CD4-positive, alpha-beta T cell treated with Interleukin-15 for 1 hour (primary cell): ENCODE measurements at regions not wholly inside any gene's neighbourhood (a gene's known extent, or its start where the extent isn't known, plus 50 kb on each side); places are given as distances from the start of the nearest gene placed in this dataset.
"Not testable (repeated sequence)": the region's sequence is repeated elsewhere in the genome, so short reads cannot be mapped to it uniquely, and the experiment has no call there.

Experiments
- DNase-seq: peaks from one replicate; pipeline ENCODE4 v3.0.0-alpha.2; 2020

- not testable (repeated sequence) for DNase-seq
These were observed 80.5 kb upstream of the GOLGA6L6 start for GRCh38 chr15:20622117-20622516.

DNA sequence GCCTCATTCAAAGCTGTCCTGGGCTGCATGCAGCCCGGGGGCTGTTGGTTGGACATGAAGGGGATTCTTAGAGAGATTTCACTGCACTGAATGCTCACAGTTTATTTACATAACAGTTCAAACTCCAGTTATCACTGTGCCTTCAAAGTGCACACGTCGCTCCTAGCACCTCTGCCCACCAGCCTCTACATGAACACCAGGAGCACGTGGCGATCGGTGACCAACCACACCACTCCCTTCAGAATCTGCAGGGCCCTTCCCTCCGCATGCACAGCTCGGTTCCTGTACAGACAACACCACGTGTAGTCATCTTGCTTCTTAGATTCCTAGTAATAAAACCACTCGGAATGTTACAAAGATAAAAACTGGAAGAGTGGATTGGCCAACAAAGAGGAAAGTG is 72.9 kb upstream of the GOLGA6L6 start:
- DNase-seq, result not testable (repeated sequence)

DNA sequence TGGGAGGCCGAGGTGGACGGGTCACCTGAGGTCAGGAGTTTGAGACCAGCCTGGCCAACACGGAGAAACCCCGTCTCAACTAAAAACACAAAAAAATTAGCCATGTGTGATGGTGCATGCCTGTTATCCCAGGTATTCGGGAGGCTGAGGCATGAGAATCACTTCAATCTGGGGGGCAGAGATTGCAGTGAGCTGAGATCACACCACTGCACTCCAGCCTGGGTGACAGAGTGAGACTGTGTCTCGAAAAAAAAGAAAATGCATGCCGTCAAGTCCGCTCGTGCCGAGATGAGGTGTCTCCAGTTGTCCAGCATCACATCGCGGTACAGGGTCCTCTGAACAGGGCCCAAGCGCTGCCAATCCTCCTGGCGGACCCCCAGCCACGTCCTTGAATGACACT is 71.2 kb upstream of the GOLGA6L6 start:
- DNase-seq, result not testable (repeated sequence)

DNA sequence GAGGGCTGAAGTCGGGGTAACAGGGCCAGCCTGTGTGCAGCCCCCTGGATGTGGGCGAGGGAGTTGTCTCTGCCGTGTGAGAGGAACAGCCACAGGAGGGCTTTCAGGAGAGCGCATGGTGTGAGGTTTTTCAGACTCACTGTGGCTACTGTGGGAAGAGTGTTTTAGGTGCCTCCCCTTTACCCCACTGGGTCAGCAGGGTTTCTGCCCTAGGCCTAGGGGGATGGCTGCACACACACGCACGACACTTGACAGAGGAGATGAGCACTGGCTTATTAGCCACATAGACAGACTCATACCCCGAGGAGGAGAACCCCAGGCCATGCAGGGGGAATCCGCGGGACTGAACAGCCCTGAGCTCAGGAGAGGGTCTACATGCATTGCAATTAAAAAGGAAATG is 70.8 kb upstream of the GOLGA6L6 start:
- DNase-seq, result not testable (repeated sequence)

GRCh38 chr15:20611667-20612290 is 70.2 kb upstream of the GOLGA6L6 start:
- not testable (repeated sequence) for DNase-seq

DNA sequence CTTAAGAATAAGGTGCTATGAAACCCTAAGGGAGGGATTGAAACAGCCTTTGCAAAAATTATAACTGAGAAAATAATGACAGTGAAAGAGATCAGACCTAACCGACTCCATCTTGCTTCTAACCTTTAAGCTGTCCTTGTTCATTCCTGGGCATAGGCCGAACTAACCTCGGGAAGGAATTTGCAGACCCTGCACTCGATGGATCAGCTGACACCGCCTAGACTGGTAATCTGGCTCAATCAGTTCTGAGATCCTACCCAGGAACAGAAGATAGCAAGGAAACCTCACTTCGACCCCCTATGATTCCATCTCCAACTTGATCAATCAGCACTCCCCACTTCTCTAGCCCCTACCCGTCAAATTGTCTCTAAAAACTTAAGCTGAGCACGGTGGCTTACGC is 66.6 kb upstream of the GOLGA6L6 start:
- peak; percentile 4 for DNase-seq

DNA sequence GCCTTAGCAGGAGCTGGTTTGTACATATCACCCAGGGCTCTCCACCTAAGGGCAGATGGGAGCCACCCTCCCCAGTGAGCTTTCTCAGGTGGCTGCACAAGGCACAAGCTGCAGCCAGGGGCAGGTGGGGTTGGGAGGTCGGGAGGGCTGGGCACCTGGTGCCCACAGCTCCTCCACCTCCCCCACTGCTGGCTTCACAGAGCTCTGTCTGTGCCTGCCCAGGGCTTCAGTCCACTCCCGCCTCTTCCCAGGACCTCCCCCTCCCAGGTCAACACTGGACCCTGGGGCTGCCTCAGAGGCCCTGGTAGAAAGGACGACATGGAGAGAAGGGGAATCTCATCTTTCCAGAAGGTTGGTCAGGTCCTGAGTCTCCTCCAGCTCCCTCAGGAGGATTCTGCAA is 55.6 kb upstream of the GOLGA6L6 start:
- not testable (repeated sequence) for DNase-seq

DNA sequence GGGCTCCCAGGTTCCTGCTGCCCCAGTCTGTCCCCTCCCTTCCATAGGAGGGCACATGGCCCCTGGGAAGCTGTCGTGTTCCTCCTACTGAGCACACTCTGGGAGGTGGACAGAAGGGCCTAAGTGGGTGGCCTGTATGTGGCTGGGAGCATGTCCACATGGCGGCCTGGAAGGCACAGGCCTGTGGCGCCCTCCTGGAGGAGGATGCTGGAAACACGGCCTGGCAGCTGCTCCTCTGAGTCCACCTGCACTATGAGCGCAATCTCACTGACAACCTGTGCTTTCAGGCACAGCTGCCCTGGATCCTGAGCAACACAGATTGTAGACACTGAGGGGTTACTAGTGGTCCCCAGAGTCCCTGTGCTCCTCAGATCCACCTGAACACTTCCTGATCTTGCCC is 52.6 kb upstream of the GOLGA6L6 start:
- DNase-seq, result not testable (repeated sequence)

DNA sequence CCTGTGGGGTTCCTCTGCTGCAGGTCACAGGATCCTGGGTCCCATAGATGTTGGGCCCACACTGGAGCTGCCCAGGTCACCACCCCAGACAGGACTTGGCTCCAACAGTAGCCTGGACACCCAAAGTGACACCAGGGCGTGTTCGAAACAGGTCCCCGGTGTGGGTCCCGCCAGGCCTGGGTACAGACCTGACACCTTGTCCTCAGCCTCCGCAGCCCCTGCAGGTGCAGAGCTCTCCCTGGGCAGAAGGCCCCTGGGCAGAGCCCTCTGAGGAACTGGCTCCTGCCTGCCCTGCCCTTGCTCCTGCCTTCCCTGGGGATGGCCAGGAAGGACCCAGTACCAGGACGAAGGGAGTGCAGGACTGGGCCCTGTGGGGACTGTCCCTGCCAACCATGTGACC is 50.3 kb upstream of the GOLGA6L6 start:
- peak; percentile 0 for DNase-seq
